Endometrial microvascular endothelial cells (primary cell): ENCODE measurements at regions not wholly inside any gene's neighbourhood (a gene's known extent, or its start where the extent isn't known, plus 50 kb on each side); places are given as distances from the start of the nearest gene placed in this dataset.
"Not testable (repeated sequence)": the region's sequence is repeated elsewhere in the genome, so short reads cannot be mapped to it uniquely, and the experiment has no call there.

ENCODE experiments used
- in situ Hi-C: cut with HindIII; loops from 2 replicates; pipeline ENCODE4 v1.10.0; 2017; ENCODE audit warnings: low sequenced_read_pairs, low pct_unique_long_range_greater_than_20kb; ENCODE audit errors: inconsistent ontology term

- in situ Hi-C loops = no loop called here
Measured at GRCh38 chr5:91641730-91642350, 258.7 kb upstream of the ARRDC3 start.

DNA sequence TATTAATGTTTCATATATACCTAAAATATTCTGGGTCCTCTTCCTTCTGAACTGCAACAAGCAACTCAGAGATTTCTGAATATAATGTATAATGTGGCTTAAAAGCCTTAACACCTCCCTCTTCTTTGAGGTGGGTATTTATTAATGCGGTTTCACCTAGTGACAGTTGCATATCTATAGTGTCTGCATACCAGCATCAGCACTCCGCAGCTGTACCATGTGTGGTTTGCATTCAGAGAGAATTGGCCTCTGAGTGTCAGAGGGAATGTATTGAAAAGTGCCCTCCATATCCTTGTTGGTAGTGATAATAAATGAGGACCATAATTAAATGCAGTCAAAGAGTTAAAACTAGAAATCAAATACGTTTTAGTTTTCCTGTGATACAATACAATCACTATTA, 256.6 kb upstream of the ARRDC3 start:
- in situ Hi-C loops = no loop called here

DNA sequence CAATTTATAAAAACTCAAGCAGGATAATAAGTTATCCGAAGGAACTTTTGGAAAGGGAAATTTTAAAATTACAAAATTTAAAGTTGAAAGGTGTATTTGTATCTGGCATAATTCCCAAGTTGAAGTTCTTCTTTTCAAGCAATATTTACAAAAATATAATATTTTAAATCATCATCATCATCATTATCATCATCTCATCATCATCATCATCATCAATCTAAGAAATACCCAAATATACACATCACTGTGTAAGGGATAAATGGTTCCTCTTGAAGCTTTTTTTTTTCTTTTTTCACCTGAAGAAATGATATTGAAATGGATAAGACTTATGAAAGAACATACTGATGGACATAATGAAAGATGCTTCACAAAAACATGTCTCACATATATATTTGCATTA, 254.9 kb upstream of the ARRDC3 start:
- in situ Hi-C loops = no loop called here

DNA sequence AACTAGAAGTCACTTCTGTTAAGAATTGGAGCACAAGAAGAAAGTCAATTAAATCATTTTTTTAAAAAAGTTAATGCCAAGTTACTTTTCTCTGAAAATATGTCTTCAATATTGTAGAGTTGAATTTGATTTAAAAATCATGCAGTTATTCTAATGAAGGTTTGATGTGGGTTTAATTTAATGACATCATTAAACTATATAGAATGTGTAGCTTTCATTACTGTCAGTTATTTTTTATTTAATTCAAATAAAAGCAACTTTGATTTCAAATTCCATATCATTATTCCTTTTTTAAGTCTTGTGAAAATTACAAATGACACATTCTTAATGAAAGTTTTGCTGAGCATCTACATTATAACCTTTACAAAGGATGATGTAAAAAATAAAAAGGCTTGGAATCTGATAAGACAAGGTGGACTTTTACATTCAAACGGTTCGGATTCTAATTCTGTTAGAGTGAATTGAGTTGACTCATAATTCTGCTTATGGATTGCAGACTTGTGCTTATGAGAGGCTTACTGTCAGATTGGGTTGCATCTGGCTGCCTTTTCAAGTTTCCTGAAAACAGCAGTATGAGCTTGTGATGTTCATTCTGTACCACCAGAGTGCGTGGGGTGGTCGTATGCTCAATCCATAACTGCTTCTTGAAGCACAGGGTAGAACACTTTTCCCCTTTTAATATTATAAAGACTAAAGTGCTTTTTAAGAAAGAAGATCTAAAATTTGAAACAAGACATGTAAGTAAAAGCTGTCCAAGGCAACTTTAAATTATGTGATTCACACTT, 253.0 kb upstream of the ARRDC3 start:
- in situ Hi-C loops = no loop called here

DNA sequence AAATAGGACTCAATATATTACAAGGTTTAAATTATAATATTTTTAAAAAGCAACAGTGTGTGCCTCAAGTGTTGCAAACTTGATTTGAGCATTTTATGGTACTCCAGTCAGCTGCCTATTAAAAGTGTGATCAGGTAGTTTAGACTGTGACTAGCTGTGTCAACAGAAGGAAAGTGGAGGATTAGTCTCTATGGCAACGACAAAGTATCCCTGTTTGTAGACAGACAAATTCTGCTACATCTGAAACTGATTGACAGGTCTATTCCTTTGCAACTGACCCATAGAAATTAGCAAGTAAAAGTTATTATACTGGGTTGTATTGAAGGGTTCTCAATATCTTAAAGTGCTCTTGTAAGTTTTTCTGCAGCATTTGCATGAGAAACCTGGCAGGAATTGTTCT, 249.8 kb upstream of the ARRDC3 start:
- in situ Hi-C loops = no loop called here

- in situ Hi-C loops = no loop called here
Measured at GRCh38 chr5:91611746-91612145, 228.6 kb upstream of the ARRDC3 start.

- in situ Hi-C loops = no loop called here
Measured at GRCh38 chr5:91607675-91608074, 224.6 kb upstream of the ARRDC3 start.

GRCh38 chr5:91599863-91600262, 216.7 kb upstream of the ARRDC3 start:
- in situ Hi-C loops = no loop called here

DNA sequence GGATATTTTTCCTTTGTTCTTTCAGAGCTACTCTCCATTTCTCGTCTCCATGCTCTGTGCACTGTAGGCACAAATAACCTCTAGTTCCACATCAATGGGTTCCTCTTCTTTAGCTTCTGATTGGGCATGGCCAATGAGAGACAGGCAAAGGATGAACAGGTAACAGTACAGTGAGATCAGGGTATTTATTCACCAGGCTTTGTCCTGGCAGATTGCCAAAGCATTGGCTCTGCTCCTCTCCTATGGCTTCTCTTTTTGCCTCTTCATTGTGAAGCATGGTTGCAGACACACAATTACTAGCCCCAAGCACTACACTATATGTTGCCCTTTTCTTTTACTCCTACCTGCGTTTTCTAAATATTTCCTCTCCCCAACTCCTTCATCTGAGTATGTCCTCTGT, 215.1 kb upstream of the ARRDC3 start:
- in situ Hi-C loops = no loop called here

DNA sequence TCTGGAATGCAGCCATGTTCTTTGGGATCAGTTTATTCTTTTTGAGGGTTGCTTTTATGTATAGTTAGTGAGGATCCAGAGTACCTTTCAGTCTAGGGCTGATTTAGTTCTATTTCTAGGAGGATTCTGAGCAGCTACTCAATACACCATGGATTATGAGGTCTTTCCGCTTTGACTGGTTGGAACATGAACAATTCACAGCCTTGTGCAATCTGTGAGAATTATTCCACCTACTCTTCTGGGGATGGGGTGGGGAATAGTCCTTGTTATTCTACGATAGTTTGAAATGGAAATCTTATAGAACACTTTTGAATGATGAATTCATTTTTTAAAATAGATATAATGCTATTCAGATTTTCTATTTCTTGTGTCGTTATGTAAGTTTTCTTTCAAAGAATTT, 212.3 kb upstream of the ARRDC3 start:
- in situ Hi-C loops = no loop called here

DNA sequence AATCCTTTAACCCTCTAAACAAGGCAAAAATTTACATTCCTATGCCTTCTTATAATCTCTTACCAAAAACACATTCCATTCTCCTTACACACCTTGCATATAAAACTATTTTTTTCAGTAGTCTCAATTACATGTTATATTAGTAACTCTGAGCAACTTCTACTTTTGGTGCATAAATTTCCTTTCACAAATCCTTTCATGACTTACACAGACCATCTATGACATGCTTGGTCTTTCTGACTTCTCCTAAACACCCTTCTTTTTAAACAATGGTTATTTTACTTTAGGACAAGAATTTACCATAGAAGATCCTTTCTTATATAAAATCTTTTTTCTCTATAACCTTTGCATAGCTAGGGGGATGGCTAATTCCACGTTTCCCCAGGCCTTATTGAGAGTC, 208.0 kb upstream of the ARRDC3 start:
- in situ Hi-C loops = no loop called here

- in situ Hi-C loops = no loop called here
Measured at GRCh38 chr5:91586232-91586631, 203.1 kb upstream of the ARRDC3 start.

DNA sequence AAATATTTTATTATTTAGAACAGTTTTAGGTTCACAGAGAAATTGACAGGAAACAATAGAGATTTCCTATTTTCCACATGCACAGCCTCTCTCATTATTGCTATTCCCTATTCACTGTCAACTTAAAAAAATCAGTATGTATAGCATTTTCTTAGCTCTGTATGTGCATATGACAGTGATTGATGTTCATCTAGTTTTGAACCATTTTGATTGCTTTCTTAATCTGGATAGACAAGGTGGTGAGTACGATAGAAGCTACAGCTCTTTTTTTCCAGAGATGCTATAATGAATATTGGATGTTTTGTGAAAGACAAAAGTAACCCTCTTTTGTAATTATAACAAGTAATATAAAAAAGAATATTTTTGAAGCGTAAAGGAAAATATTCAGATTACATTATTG, 201.2 kb upstream of the ARRDC3 start:
- in situ Hi-C loops = no loop called here

- in situ Hi-C loops = not testable (repeated sequence)
Measured at GRCh38 chr5:91566012-91566411, 182.9 kb upstream of the ARRDC3 start.

- in situ Hi-C loops = no loop called here
Measured at GRCh38 chr5:91562922-91563321, 179.8 kb upstream of the ARRDC3 start.

DNA sequence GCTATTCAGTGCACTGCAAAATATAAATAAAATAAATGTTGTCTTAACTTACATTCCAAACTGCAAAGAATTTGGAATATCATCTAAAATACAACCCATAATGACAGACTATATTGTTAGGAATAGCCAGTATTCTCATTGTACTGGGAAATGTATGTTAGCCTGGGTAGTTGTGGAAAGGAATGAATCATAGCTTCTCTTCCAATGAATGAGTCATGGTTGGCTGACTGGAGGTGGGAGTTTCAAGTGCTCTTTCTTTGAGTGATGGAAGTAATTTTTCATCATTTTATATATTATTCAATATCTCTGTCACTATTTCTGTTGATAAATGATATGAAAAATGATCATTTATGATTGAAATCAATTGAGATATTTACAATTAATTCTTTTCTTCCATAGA, 158.6 kb upstream of the ARRDC3 start:
- in situ Hi-C loops = no loop called here

DNA sequence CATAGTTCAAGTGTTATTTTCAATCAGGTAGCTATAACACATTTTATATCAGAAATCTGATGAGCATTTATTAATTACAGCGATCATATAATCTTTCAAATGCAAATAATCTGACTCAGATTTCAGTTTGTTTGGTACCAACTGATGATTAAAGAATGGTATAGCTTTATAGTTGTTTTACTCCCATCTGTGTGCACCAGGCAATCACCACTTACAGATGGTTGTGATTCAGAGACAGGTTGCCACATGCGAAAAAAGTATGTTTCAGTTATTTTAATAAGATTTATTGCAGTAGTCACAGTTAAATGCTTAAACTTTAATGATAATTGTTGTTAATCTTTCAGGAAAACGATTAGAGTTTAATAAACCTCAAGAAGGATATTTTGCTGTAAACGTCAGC, 155.1 kb upstream of the ARRDC3 start:
- in situ Hi-C loops = no loop called here

GRCh38 chr5:91535499-91535898, 152.4 kb upstream of the ARRDC3 start:
- in situ Hi-C loops = no loop called here

- in situ Hi-C loops = no loop called here
Measured at GRCh38 chr5:91534332-91534731, 151.2 kb upstream of the ARRDC3 start.

DNA sequence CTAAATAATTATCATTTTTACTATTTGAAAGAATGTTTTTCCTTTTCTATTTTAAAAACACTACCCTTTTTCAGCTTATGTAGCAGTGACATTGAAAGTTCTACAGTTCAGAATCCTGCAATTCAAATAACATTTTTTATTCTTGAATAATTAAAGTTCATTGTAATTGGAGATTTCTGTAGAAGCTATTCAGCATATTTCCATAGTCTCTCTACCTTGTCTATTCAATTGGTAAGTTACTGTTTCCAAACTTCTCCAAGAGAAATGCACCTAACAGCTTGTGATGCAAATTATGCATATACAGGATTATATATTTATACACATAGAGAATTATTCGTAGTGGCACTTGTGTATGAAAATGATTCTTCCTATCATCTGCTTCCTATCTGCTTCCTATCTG, 149.7 kb upstream of the ARRDC3 start:
- in situ Hi-C loops = no loop called here

GRCh38 chr5:91532281-91532680, 149.2 kb upstream of the ARRDC3 start:
- in situ Hi-C loops = no loop called here
